ENCODE measurements at regions not wholly inside any gene's neighbourhood (a gene's known extent, or its start where the extent isn't known, plus 50 kb on each side); places are given as distances from the start of the nearest gene placed in this dataset.

- no peak for TF ChIP-seq CTCF (IDR thresholded peaks at IDR 0.05)
- no peak for TF ChIP-seq POLR2A (IDR thresholded peaks at IDR 0.05)
Measured at GRCh38 chr2:208726242-208726641, 319.6 kb downstream of the PTH2R start.
